ENCODE measurements at regions not wholly inside any gene's neighbourhood (a gene's known extent, or its start where the extent isn't known, plus 50 kb on each side); places are given as distances from the start of the nearest gene placed in this dataset.

DNA sequence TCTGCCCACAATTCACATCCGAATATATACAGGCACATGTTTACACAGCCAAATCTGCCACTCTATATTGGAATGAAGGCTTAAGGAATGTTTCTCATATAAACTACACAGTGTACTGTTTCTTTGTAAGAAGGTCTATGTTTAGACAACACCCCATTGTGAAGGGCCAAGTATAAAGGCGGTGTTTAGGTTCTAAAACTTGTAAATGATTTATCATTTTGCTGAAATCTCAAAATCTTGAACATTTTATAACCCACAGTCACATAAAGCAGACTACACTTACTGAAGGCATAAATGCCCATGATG, 94.0 kb downstream of the ZNF608 start:
- TF ChIP-seq, protein P1, sequence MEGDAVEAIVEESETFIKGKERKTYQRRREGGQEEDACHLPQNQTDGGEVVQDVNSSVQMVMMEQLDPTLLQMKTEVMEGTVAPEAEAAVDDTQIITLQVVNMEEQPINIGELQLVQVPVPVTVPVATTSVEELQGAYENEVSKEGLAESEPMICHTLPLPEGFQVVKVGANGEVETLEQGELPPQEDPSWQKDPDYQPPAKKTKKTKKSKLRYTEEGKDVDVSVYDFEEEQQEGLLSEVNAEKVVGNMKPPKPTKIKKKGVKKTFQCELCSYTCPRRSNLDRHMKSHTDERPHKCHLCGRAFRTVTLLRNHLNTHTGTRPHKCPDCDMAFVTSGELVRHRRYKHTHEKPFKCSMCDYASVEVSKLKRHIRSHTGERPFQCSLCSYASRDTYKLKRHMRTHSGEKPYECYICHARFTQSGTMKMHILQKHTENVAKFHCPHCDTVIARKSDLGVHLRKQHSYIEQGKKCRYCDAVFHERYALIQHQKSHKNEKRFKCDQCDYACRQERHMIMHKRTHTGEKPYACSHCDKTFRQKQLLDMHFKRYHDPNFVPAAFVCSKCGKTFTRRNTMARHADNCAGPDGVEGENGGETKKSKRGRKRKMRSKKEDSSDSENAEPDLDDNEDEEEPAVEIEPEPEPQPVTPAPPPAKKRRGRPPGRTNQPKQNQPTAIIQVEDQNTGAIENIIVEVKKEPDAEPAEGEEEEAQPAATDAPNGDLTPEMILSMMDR (IDR thresholded peaks at IDR 0.05) = no peak
- Histone ChIP-seq H3K4me3 (peak overlapping the region; percentile 80), H3K27ac (peak overlapping the region in 1 of 2 donors; percentile 72)
- no peak for DNase-seq (ENCODE audit: low spot score)

DNA sequence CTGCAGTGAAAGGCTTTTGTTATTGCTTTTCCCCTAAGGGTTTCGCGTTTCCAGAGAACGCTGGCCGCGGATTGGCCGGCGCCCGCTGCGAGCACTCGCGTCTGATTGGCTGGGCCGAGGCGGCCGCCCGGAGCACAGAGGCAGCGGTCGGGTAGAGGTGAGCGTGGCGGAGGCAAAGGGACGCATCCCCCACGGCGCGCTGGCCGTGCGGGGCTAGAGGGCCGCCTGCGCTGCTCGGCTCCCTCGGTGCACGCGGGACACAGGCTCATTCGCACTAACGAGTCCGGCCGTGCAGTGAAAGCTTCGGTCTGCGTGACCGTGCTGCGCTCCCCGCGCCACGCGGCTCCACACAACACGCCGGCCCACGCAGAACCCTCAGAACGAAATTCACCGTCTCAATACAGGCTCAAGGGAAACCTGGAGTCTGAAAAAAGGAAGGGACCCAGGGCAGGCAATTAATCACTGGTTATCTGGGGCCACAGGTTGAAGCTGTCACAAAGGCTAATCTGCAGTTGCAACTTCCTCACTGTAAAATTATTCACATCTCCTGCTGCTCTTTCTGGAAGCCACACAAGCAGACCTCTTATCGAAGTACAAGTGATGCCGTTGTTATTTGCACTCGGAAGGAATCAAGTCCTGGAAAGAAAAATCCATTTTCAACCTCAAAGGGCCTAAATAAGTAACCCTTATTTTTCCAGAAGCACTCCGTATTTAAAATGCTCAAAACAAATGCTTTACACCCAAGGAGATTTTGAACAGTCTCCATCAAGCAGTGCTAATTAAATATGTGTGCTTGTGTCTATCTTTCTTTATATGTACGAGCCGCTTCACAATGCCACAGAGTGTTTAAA, 94.6 kb downstream of the ZNF608 start:
- peak; percentile 81 for DNase-seq (ENCODE audit: low spot score)
- peak overlapping the region; percentile 80 for H3K4me3 ChIP-seq
- peak overlapping the region in 1 of 2 donors; percentile 72 for H3K27ac ChIP-seq
- TF ChIP-seq, protein P1 (IDR thresholded peaks at IDR 0.05) = no peak

GRCh38 chr5:124650951-124651662, 95.3 kb downstream of the ZNF608 start:
- DNase-seq (ENCODE audit: low spot score) = no peak
- H3K27ac ChIP-seq = peak overlapping the region in 1 of 2 donors; percentile 72
- TF ChIP-seq, protein P1 (IDR thresholded peaks at IDR 0.05) = no peak
- peak overlapping the region; percentile 80 for H3K4me3 ChIP-seq

- no peak for DNase-seq (ENCODE audit: low spot score)
- TF ChIP-seq, protein P1 (IDR thresholded peaks at IDR 0.05) = no peak
- Histone ChIP-seq H3K27ac (peak overlapping the region in 1 of 2 donors; percentile 7), H3K4me3 (peak overlapping the region; percentile 34)
Measured at GRCh38 chr5:124650147-124650561, 96.3 kb downstream of the ZNF608 start.

GRCh38 chr5:124649491-124650146, 96.8 kb downstream of the ZNF608 start:
- Histone ChIP-seq H3K4me3 (peak overlapping the region; percentile 34), H3K27ac (peak overlapping the region in 1 of 2 donors; percentile 30)
- TF ChIP-seq, protein P1 (IDR thresholded peaks at IDR 0.05) = no peak
- DNase-seq (ENCODE audit: low spot score) = no peak

DNA sequence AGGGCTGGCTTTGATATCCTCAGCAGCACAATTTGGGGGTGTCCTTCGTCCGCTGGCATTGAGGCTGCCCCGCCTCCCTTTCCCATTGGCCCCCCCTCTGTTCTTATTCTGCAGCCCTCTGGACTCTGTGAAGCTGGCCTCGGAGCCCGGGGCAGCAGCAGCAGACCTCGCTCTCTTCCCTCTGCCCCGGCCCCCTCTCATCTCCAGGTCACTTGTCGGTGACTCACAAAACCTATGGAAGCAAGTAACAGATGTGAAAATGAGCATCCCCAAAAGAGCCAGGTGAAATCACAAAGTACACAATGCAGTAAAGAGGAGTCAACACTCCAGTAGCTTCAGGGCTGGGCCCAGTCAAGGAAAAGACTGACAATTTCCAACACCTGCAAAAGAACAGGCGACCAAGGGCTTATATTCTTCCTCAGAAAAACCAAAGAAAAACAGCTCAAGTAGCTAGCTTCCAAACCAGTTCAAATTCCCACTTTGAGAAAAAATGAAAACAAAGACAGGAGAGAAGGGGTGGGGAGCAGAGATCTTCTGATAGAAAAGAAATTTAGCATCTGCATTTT, 97.5 kb downstream of the ZNF608 start:
- DNase-seq (ENCODE audit: low spot score) = no peak
- TF ChIP-seq, protein P1 (IDR thresholded peaks at IDR 0.05) = no peak
- no peak overlapping the region for H3K4me3 ChIP-seq
- peak overlapping the region in 1 of 2 donors; percentile 30 for H3K27ac ChIP-seq
